ENCODE measurements at regions not wholly inside any gene's neighbourhood (a gene's known extent, or its start where the extent isn't known, plus 50 kb on each side); places are given as distances from the start of the nearest gene placed in this dataset.

- DNase-seq (ENCODE audit: insufficient read length, low spot score): no peak
- FAIRE-seq: no peak
- TF ChIP-seq POLR2A (IDR thresholded peaks at IDR 0.05; ENCODE audit: low read depth, low read length): no peak
Observed at GRCh38 chr4:100257567-100257966, 67.3 kb upstream of the DDIT4L start.

GRCh38 chr4:100254237-100254636 is 64.0 kb upstream of the DDIT4L start:
- no peak for FAIRE-seq
- no peak for DNase-seq (ENCODE audit: insufficient read length, low spot score)
- no peak for TF ChIP-seq POLR2A (IDR thresholded peaks at IDR 0.05; ENCODE audit: low read depth, low read length)

GRCh38 chr4:100248476-100248875 is 58.2 kb upstream of the DDIT4L start:
- TF ChIP-seq POLR2A (IDR thresholded peaks at IDR 0.05; ENCODE audit: low read depth, low read length): no peak
- FAIRE-seq: no peak
- DNase-seq (ENCODE audit: insufficient read length, low spot score): no peak

DNA sequence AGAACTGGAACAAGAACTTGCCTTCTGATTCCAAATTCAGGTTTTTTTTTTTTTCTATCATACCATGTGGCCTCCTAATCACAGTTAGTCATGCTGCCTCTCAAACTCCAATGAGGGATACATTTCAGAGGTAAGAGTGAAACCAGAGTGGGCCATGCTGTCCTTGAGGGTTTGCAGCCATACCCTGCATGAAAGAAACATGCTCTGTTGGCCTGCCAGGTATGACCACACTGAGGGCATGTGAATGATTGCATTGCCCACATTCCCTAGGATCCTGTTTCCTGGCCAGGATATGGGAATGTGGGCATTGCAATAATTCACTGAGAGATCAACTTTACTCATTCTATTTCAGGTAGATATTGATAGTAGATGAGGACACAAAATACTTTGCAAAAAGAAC is 56.4 kb upstream of the DDIT4L start:
- DNase-seq (ENCODE audit: insufficient read length, low spot score) (no peak), FAIRE-seq (no peak)
- TF ChIP-seq POLR2A (IDR thresholded peaks at IDR 0.05; ENCODE audit: low read depth, low read length): no peak

DNA sequence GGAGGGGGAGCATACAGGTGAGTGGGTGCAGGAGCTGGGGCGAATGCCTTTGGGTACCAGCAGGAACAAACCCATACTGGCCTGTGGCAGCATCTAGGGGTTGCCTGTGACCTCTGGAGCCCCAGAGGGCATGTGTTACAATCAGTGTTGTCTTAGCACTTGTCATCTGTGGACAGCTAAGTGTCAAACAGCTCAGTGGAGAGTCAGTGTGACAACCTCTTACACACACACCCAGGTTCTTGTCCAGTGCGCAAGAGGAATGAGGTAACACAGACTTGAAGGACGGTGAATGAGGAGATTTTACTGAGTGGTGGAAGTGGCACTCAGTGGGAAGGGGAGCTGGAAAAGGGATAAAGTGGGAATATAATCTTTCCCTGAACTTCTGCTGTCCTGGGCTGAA is 54.1 kb upstream of the DDIT4L start:
- no peak for FAIRE-seq
- DNase-seq (ENCODE audit: insufficient read length, low spot score): no peak
- TF ChIP-seq POLR2A (IDR thresholded peaks at IDR 0.05; ENCODE audit: low read depth, low read length): no peak

Measured in H54 (cell line).